Heart left ventricle (tissue), 16 donors: ENCODE measurements at regions not wholly inside any gene's neighbourhood (a gene's known extent, or its start where the extent isn't known, plus 50 kb on each side); places are given as distances from the start of the nearest gene placed in this dataset.

Source experiments
- ATAC-seq, 4 donors: fragments of 200-7000 bp; cut with Tn5 transposase; one replicate each; pipeline ENCODE4 v1.9.1; 2020 to 2022; ENCODE audit warnings: moderate library complexity in 4 of 4, mild to moderate bottlenecking in 3 of 4, moderate number of reproducible peaks in 1 of 4
- DNase-seq, 5 donors: peaks; one replicate each; pipeline ENCODE4 v3.0.0-alpha.2; 2020
- H3K27ac ChIP-seq, 12 donors: fragments of 200-600 bp; sonication (generic) in 4 of 12; one replicate each; pipeline versions ENCODE4 v1.5.0 to v1.8.0; 2016 to 2022; ENCODE audit warnings: mild to moderate bottlenecking in 2 of 12
- H3K27me3 ChIP-seq, 9 donors: fragments of 200-600 bp; sonication (generic) in 2 of 9; one replicate each; pipeline versions ENCODE4 v1.5.1 to v1.8.0; 2016 to 2022; ENCODE audit warnings: mild to moderate bottlenecking in 3 of 9
- H3K36me3 ChIP-seq, 9 donors: fragments of 200-600 bp; sonication (generic) in 2 of 9; one replicate each; pipeline versions ENCODE4 v1.5.0 to v1.8.0; 2018 to 2022; ENCODE audit warnings: mild to moderate bottlenecking in 2 of 9
- H3K4me1 ChIP-seq, 12 donors: fragments of 200-600 bp; sonication (generic) in 4 of 12; one replicate each; pipeline versions ENCODE4 v1.5.0 to v1.8.0; 2016 to 2022; ENCODE audit warnings: mild to moderate bottlenecking in 3 of 12
- H3K4me3 ChIP-seq, 12 donors: fragments of 200-600 bp; sonication (generic) in 4 of 12; one replicate each; pipeline versions ENCODE4 v1.5.0 to v1.8.0; 2017 to 2022; ENCODE audit warnings: mild to moderate bottlenecking in 9 of 12, moderate library complexity in 4 of 12
- H3K9me3 ChIP-seq, 12 donors: fragments of 200-600 bp; sonication (generic) in 4 of 12; one replicate each; pipeline versions ENCODE4 v1.5.0 to v1.8.0; 2016 to 2022; ENCODE audit warnings: mild to moderate bottlenecking in 1 of 12
- POLR2A ChIP-seq, 2 donors: fragments of 450-650 bp; IDR thresholded peaks; one replicate each; pipeline ENCODE4 v1.6.1; 2017; ENCODE audit warnings: antibody characterized with exemption in 2 of 2, mild to moderate bottlenecking in 2 of 2, moderate library complexity in 2 of 2
- WGBS, 4 donors: extraction: QIAGEN DNeasy Blood & Tissue Kit in 2 of 4; methylation state at CpG; one replicate each; pipeline versions ENCODE4 v1.1.5 to v1.1.7; 2013 to 2018; 5-methylcytosine and 5-hydroxymethylcytosine counted together
- intact Hi-C, 10 donors: fragments of 100-400 bp; cut with DNase I; formaldehyde crosslinking; loops; one replicate each; pipeline versions ENCODE4 v1.11.1 to v1.14.2; 2022
- TF ChIP-seq, protein P1 (sequence below), 12 donors: fragments of 200-600 bp; sonication (generic) in 4 of 12; IDR thresholded peaks; one replicate each; pipeline versions ENCODE4 v1.5.0 to v1.8.0; 2018 to 2022; ENCODE audit warnings: antibody characterized with exemption in 12 of 12, mild to moderate bottlenecking in 5 of 12
- donor health status: ischemic (EF 13 %, LVEDD 7.1; RV severe dilation, severe dysfunction).
- donor health status: healthy with polysubstance abuse.
- donor health status: DM: no; HTN: yes; CAD: no.
- donor health status: DM: no; HTN: no; CAD: no.
- donor health status: ischemic (EF 25% LVEDD 6.9; RV normal size, moderate dysfunction).
- donor health status: ischemic (EF 25% LVEDD 5.7; RV mildly dilated, moderate dysfunction).
- donor health status: healthy.
- donor health status: DM: yes; HTN: yes; CAD: no.
- donor health status: ischemic (EF 35%, LVEDD 5.7; RV mildly dilated, moderate dysfunction).
- donor health status: nonischemic (EF 11% LVEDD 7.7; RV severe dilation, severe dysfunction).
- donor health status: DM: yes; HTN: yes; CAD: no.
- donor health status: PGD.
- donor health status: ischemic (EF 29% LVEDD 5.4; RV normal size, mild dysfunction).
- donor health status: nonischemic (EF 23%, LVEDD 6.1; RV moderate dilation, normal function).

GRCh38 chr11:25339281-25339680, 842.4 kb downstream of the LUZP2 start:
- WGBS, 4 donors = 71 to 83% (median 76%) methylated on average over 4 of the region's 4 CpGs
- no peaks in the 10 kb centered on the region for H3K27me3 ChIP-seq
- ATAC-seq = no peak
- no peaks in the 10 kb centered on the region for H3K4me1 ChIP-seq
- no peak overlapping the region for H3K27ac ChIP-seq
- no peak overlapping the region for H3K4me3 ChIP-seq
- intact Hi-C loops = no loop called here
- no peak for TF ChIP-seq POLR2A (IDR thresholded peaks at IDR 0.05)
- TF ChIP-seq, protein P1, sequence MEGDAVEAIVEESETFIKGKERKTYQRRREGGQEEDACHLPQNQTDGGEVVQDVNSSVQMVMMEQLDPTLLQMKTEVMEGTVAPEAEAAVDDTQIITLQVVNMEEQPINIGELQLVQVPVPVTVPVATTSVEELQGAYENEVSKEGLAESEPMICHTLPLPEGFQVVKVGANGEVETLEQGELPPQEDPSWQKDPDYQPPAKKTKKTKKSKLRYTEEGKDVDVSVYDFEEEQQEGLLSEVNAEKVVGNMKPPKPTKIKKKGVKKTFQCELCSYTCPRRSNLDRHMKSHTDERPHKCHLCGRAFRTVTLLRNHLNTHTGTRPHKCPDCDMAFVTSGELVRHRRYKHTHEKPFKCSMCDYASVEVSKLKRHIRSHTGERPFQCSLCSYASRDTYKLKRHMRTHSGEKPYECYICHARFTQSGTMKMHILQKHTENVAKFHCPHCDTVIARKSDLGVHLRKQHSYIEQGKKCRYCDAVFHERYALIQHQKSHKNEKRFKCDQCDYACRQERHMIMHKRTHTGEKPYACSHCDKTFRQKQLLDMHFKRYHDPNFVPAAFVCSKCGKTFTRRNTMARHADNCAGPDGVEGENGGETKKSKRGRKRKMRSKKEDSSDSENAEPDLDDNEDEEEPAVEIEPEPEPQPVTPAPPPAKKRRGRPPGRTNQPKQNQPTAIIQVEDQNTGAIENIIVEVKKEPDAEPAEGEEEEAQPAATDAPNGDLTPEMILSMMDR (IDR thresholded peaks at IDR 0.05) = no peak
- peaks cover 0 to 8% (median 0%) of the 10 kb centered on the region in 12 donors for H3K9me3 ChIP-seq
- no peak for DNase-seq
- no peaks in the 10 kb centered on the region for H3K36me3 ChIP-seq

- intact Hi-C loops = no loop called here
- Histone ChIP-seq H3K4me1 (no peaks in the 10 kb centered on the region), H3K9me3 (no peaks in the 10 kb centered on the region), H3K4me3 (no peak overlapping the region), H3K36me3 (no peaks in the 10 kb centered on the region), H3K27ac (no peak overlapping the region), H3K27me3 (no peaks in the 10 kb centered on the region)
- WGBS, 4 donors = 45 to 88% (median 76%) methylated on average over 1 of the region's 1 CpG
- no peak for TF ChIP-seq POLR2A (IDR thresholded peaks at IDR 0.05)
- TF ChIP-seq, protein P1 (IDR thresholded peaks at IDR 0.05) = no peak
- ATAC-seq (no peak), DNase-seq (no peak)
Observed at GRCh38 chr11:25349537-25349936, 852.7 kb downstream of the LUZP2 start.

GRCh38 chr11:25350899-25351803, 854.3 kb downstream of the LUZP2 start:
- intact Hi-C loops = no loop called here
- 79 to 86% (median 82%) methylated on average over 7 to 9 of the region's 9 CpGs for WGBS, 4 donors
- Histone ChIP-seq H3K27me3 (no peaks in the 10 kb centered on the region), H3K9me3 (no peaks in the 10 kb centered on the region), H3K4me1 (no peaks in the 10 kb centered on the region), H3K4me3 (no peak overlapping the region), H3K36me3 (no peaks in the 10 kb centered on the region), H3K27ac (no peak overlapping the region)
- no peak for DNase-seq
- TF ChIP-seq, protein P1 (IDR thresholded peaks at IDR 0.05) = no peak
- TF ChIP-seq POLR2A (IDR thresholded peaks at IDR 0.05) = no peak
- no peak for ATAC-seq

- Histone ChIP-seq H3K9me3 (no peaks in the 10 kb centered on the region), H3K4me1 (peaks cover 0 to 7% (median 0%) of the 10 kb centered on the region in 12 donors), H3K27ac (peak overlapping the region in 1 of 12 donors; percentile 14), H3K36me3 (no peaks in the 10 kb centered on the region), H3K27me3 (no peaks in the 10 kb centered on the region), H3K4me3 (no peak overlapping the region)
- ATAC-seq = peak in 2 of 4 donors; percentile 64 to 73
- no peak for TF ChIP-seq POLR2A (IDR thresholded peaks at IDR 0.05)
- TF ChIP-seq, protein P1 (IDR thresholded peaks at IDR 0.05) = no peak
- intact Hi-C loops = no loop called here
- WGBS, 4 donors = 32 to 49% (median 41%) methylated on average over 2 of the region's 2 CpGs
- no peak for DNase-seq
Observed at GRCh38 chr11:25357133-25357532, 860.3 kb downstream of the LUZP2 start.
